DOHH2 (cell line): ENCODE measurements at regions not wholly inside any gene's neighbourhood (a gene's known extent, or its start where the extent isn't known, plus 50 kb on each side); places are given as distances from the start of the nearest gene placed in this dataset.

Source experiments
- H3F3A ChIP-seq: fragments of 200-600 bp; sonication (generic), shearing (Covaris generic); 2 replicates; pipeline ENCODE4 v1.6.0; 2016; ENCODE audit warnings: antibody characterized with exemption, mild to moderate bottlenecking; ENCODE audit not compliant: control insufficient read depth, insufficient read depth
- H3K27ac ChIP-seq: fragments of 200-600 bp; sonication (generic); 2 replicates; pipeline ENCODE4 v1.5.1; 2014; ENCODE audit warnings: low read depth, mild to moderate bottlenecking, low read length, moderate library complexity
- H3K27me3 ChIP-seq: fragments of 200-600 bp; sonication (generic); 2 replicates; pipeline ENCODE4 v1.6.1; 2014; ENCODE audit warnings: mild to moderate bottlenecking, low read length, mixed read lengths; ENCODE audit not compliant: control insufficient read depth
- H3K36me3 ChIP-seq: fragments of 200-600 bp; sonication (generic); 2 replicates; pipeline ENCODE4 v1.6.1; 2014; ENCODE audit warnings: mild to moderate bottlenecking, low read length, moderate library complexity, mixed read lengths; ENCODE audit not compliant: control insufficient read depth
- H3K4me1 ChIP-seq: fragments of 200-600 bp; sonication (generic); 2 replicates; pipeline ENCODE4 v1.6.1; 2014; ENCODE audit warnings: mild to moderate bottlenecking, low read length, mixed read lengths; ENCODE audit not compliant: control insufficient read depth
- H3K4me2 ChIP-seq: fragments of 200-600 bp; sonication (generic); 2 replicates; pipeline ENCODE4 v1.6.0; 2014; ENCODE audit warnings: mild to moderate bottlenecking, low read length, moderate library complexity
- H3K4me3 ChIP-seq: fragments of 200-600 bp; sonication (generic); 2 replicates; pipeline ENCODE4 v1.5.1; 2014; ENCODE audit warnings: mild to moderate bottlenecking, low read length, mixed read lengths
- H3K79me2 ChIP-seq: fragments of 200-600 bp; sonication (generic); 2 replicates; pipeline ENCODE4 v1.6.1; 2014; ENCODE audit warnings: mild to moderate bottlenecking, low read length, mixed read lengths; ENCODE audit not compliant: control insufficient read depth
- H3K9me2 ChIP-seq: fragments of 200-600 bp; sonication (generic); replicated peaks from 2 replicates; pipeline ENCODE4 v1.6.1; 2014; ENCODE audit warnings: mild to moderate bottlenecking, low read length, mixed read lengths; ENCODE audit not compliant: control insufficient read depth
- H3K9me3 ChIP-seq: fragments of 200-600 bp; sonication (generic); 2 replicates; pipeline ENCODE4 v1.6.1; 2014; ENCODE audit warnings: antibody characterized with exemption, low read length, mixed read lengths; ENCODE audit not compliant: control insufficient read depth, insufficient read depth
- H4K20me1 ChIP-seq: fragments of 200-600 bp; sonication (generic); 2 replicates; pipeline ENCODE4 v1.6.0; 2014; ENCODE audit warnings: low read depth, mild to moderate bottlenecking, antibody characterized with exemption, low read length, moderate library complexity; ENCODE audit not compliant: control insufficient read depth, insufficient read depth
- CTCF ChIP-seq: fragments of 200-600 bp; sonication (generic); IDR thresholded peaks from one replicate; pipeline ENCODE4 v1.5.1; 2014; ENCODE audit warnings: antibody characterized with exemption, mild to moderate bottlenecking, low read depth, low read length; ENCODE audit not compliant: poor library complexity, severe bottlenecking
- EZH2phosphoT487 ChIP-seq: fragments of 200-600 bp; sonication (generic); IDR thresholded peaks from 2 replicates; pipeline ENCODE4 v1.6.1; 2017; ENCODE audit warnings: borderline replicate concordance, mild to moderate bottlenecking, antibody characterized with exemption, low read length, moderate library complexity, mixed read lengths

- H3K4me3 ChIP-seq, result no peak overlapping the region
- H3K9me2 ChIP-seq, result no peaks in the 10 kb centered on the region
- no peaks in the 10 kb centered on the region for H3F3A ChIP-seq
- H4K20me1 ChIP-seq, result no peaks in the 10 kb centered on the region
- TF ChIP-seq CTCF, result no peak
- TF ChIP-seq EZH2phosphoT487, result no peak
- no peak overlapping the region for H3K27ac ChIP-seq
- H3K36me3 ChIP-seq, result no peaks in the 10 kb centered on the region
- H3K4me2 ChIP-seq, result no peak overlapping the region
- no peaks in the 10 kb centered on the region for H3K79me2 ChIP-seq
- H3K9me3 ChIP-seq, result no peaks in the 10 kb centered on the region
- no peaks in the 10 kb centered on the region for H3K4me1 ChIP-seq
- H3K27me3 ChIP-seq, result no peaks in the 10 kb centered on the region
Observed at GRCh38 chr7:54662701-54663100, 96.3 kb downstream of the SEC61G start.

- no peak overlapping the region for H3K4me3 ChIP-seq
- H3K4me1 ChIP-seq, result no peaks in the 10 kb centered on the region
- H3K79me2 ChIP-seq, result no peaks in the 10 kb centered on the region
- no peaks in the 10 kb centered on the region for H3K36me3 ChIP-seq
- H3F3A ChIP-seq, result no peaks in the 10 kb centered on the region
- no peak overlapping the region for H3K27ac ChIP-seq
- no peaks in the 10 kb centered on the region for H3K9me2 ChIP-seq
- no peaks in the 10 kb centered on the region for H3K9me3 ChIP-seq
- H4K20me1 ChIP-seq, result no peaks in the 10 kb centered on the region
- no peak for TF ChIP-seq CTCF
- TF ChIP-seq EZH2phosphoT487, result no peak
- no peaks in the 10 kb centered on the region for H3K27me3 ChIP-seq
- no peak overlapping the region for H3K4me2 ChIP-seq
Observed at GRCh38 chr7:54653905-54654304, 105.1 kb downstream of the SEC61G start.

- H3K4me3 ChIP-seq, result no peak overlapping the region
- H3K27me3 ChIP-seq, result no peaks in the 10 kb centered on the region
- H3F3A ChIP-seq, result no peaks in the 10 kb centered on the region
- TF ChIP-seq EZH2phosphoT487 (no peak), CTCF (no peak)
- no peaks in the 10 kb centered on the region for H3K79me2 ChIP-seq
- no peaks in the 10 kb centered on the region for H3K36me3 ChIP-seq
- H3K9me2 ChIP-seq, result no peaks in the 10 kb centered on the region; the same call in 1 of the 2 replicates
- H3K9me3 ChIP-seq, result no peaks in the 10 kb centered on the region
- no peak overlapping the region for H3K27ac ChIP-seq
- H4K20me1 ChIP-seq, result no peaks in the 10 kb centered on the region
- H3K4me2 ChIP-seq, result no peak overlapping the region
- H3K4me1 ChIP-seq, result no peaks in the 10 kb centered on the region
Observed at GRCh38 chr7:54643064-54643463, 100.9 kb downstream of the VSTM2A start.
